A673 (cell line): ENCODE measurements at regions not wholly inside any gene's neighbourhood (a gene's known extent, or its start where the extent isn't known, plus 50 kb on each side); places are given as distances from the start of the nearest gene placed in this dataset.
"Not testable (repeated sequence)": the region's sequence is repeated elsewhere in the genome, so short reads cannot be mapped to it uniquely, and the experiment has no call there.

Source experiments
- BruUV-seq: library from RNA; stranded (reverse); fragments of 400-500 nt; replicated peaks from 2 replicates; lab custom pipeline; 2021; lab: Mats Ljungman, UMichigan
- CTCF ChIA-PET: fragments of 300-600 bp; sonication (Branson Sonifier 250); formaldehyde crosslinking; loops from one replicate; lab custom pipeline; 2022; ENCODE audit warnings: antibody characterized with exemption; lab: Charles Lee
- POLR2A ChIA-PET: fragments of 300-600 bp; sonication (Branson Sonifier 250); formaldehyde crosslinking; loops from one replicate; lab custom pipeline; 2022; ENCODE audit warnings: antibody characterized with exemption; ENCODE audit not compliant: low non-redundant PET; lab: Charles Lee
- DNase-seq: peaks from one replicate; pipeline ENCODE4 v3.0.0-alpha.2; 2015; ENCODE audit warnings: low spot score
- H3K27ac ChIP-seq: fragments of 200-600 bp; sonication (generic); 2 replicates; pipeline ENCODE4 v1.5.1; 2016; ENCODE audit warnings: mixed run types, low read depth, mild to moderate bottlenecking, mixed read lengths, antibody characterized with exemption, low read length; ENCODE audit not compliant: poor library complexity, severe bottlenecking
- H3K27me3 ChIP-seq: fragments of 200-600 bp; sonication (generic); replicated peaks from 2 replicates; pipeline ENCODE4 v1.6.1; 2017; ENCODE audit warnings: mixed run types, low read depth, mild to moderate bottlenecking, mixed read lengths, antibody characterized with exemption, low read length; ENCODE audit not compliant: insufficient read depth, poor library complexity
- H3K36me3 ChIP-seq: fragments of 200-600 bp; sonication (generic); 2 replicates; pipeline ENCODE4 v1.6.1; 2016; ENCODE audit warnings: mixed run types, mild to moderate bottlenecking, mixed read lengths, antibody characterized with exemption, low read length; ENCODE audit not compliant: insufficient read depth, poor library complexity, severe bottlenecking
- H3K4me1 ChIP-seq: fragments of 200-600 bp; sonication (generic); 2 replicates; pipeline ENCODE4 v1.6.1; 2017; ENCODE audit warnings: mixed run types, mild to moderate bottlenecking, mixed read lengths, antibody characterized with exemption, low read length; ENCODE audit not compliant: insufficient read depth, poor library complexity, severe bottlenecking
- H3K4me3 ChIP-seq: fragments of 200-600 bp; sonication (generic); 2 replicates; pipeline ENCODE4 v1.5.1; 2016; ENCODE audit warnings: low read depth, mixed run types, mild to moderate bottlenecking, mixed read lengths, low read length; ENCODE audit not compliant: poor library complexity, severe bottlenecking
- H3K9me3 ChIP-seq: fragments of 200-600 bp; sonication (generic); 2 replicates; pipeline ENCODE4 v1.6.1; 2016; ENCODE audit warnings: mixed run types, low read depth, mild to moderate bottlenecking, mixed read lengths, antibody characterized with exemption, low read length; ENCODE audit not compliant: poor library complexity, severe bottlenecking
- CTCF ChIP-seq: fragments of 300-800, 200-600 bp; sonication (generic); conservative IDR thresholded peaks from 2 replicates; pipeline ENCODE4 v1.5.1; 2017; ENCODE audit warnings: low read depth, mild to moderate bottlenecking, antibody characterized with exemption, low read length, moderate library complexity, mixed read lengths
- EZH2 ChIP-seq: fragments of 200-600 bp; sonication (generic); IDR thresholded peaks from 2 replicates; pipeline ENCODE4 v1.6.1; 2017; ENCODE audit warnings: borderline replicate concordance, low read depth, mild to moderate bottlenecking, mixed read lengths, antibody characterized with exemption, low read length; ENCODE audit not compliant: poor library complexity, severe bottlenecking
- intact Hi-C: fragments of 100-400 bp; cut with micrococcal nuclease; formaldehyde crosslinking; loops from one replicate; pipeline ENCODE4 v1.10.0; 2022; ENCODE audit not compliant: unreplicated experiment

- BruUV-seq, result no TSS peak
- CTCF ChIA-PET, result no interaction called here
- H3K4me1 ChIP-seq, result peaks cover 7% of the 10 kb centered on the region
- POLR2A ChIA-PET, result no interaction called here
- no peaks in the 10 kb centered on the region for H3K27me3 ChIP-seq
- intact Hi-C loops, result no loop called here
- H3K9me3 ChIP-seq, result no peaks in the 10 kb centered on the region
- no peak overlapping the region for H3K4me3 ChIP-seq
- no peak overlapping the region for H3K27ac ChIP-seq
- no peaks in the 10 kb centered on the region for H3K36me3 ChIP-seq
- DNase-seq, result no peak
- TF ChIP-seq CTCF (no peak), EZH2 (no peak)
Observed at GRCh38 chr16:85531516-85531915, 81.6 kb upstream of the GSE1 start.

- Histone ChIP-seq H3K27ac (no peak overlapping the region), H3K4me1 (peaks cover 8% of the 10 kb centered on the region), H3K9me3 (no peaks in the 10 kb centered on the region), H3K36me3 (no peaks in the 10 kb centered on the region), H3K4me3 (no peak overlapping the region), H3K27me3 (no peaks in the 10 kb centered on the region)
- CTCF ChIA-PET, result no interaction called here
- POLR2A ChIA-PET, result no interaction called here
- TF ChIP-seq EZH2, result no peak
- no peak for TF ChIP-seq CTCF
- intact Hi-C loops, result no loop called here
- no peak for DNase-seq
- BruUV-seq, result no TSS peak
Observed at GRCh38 chr16:85532147-85532546, 81.0 kb upstream of the GSE1 start.

DNA sequence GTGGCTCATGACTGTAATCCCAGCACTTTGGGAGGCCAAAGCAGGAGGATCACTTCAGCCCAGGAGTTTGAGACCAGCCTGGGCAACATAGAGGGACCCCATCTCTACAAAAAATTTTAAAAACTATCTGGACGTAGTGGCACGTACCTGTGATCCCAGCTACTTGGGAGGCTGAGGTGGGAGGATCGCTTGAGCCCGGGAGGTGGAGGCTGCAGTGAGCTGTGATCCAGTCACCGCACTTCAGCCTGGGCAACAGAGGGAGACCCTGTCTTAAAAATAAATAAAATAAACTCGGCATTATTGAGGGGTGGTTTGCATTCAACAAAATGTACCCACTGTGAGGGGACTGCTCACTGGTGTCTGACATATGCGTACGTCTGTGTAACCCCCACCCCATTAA lies 79.5 kb upstream of the GSE1 start:
- DNase-seq, H3K36me3 ChIP-seq, POLR2A ChIA-PET, H3K27me3 ChIP-seq, BruUV-seq, CTCF ChIA-PET, H3K9me3 ChIP-seq, intact Hi-C loops, H3K4me3 ChIP-seq, H3K4me1 ChIP-seq, H3K27ac ChIP-seq: not testable (repeated sequence)

DNA sequence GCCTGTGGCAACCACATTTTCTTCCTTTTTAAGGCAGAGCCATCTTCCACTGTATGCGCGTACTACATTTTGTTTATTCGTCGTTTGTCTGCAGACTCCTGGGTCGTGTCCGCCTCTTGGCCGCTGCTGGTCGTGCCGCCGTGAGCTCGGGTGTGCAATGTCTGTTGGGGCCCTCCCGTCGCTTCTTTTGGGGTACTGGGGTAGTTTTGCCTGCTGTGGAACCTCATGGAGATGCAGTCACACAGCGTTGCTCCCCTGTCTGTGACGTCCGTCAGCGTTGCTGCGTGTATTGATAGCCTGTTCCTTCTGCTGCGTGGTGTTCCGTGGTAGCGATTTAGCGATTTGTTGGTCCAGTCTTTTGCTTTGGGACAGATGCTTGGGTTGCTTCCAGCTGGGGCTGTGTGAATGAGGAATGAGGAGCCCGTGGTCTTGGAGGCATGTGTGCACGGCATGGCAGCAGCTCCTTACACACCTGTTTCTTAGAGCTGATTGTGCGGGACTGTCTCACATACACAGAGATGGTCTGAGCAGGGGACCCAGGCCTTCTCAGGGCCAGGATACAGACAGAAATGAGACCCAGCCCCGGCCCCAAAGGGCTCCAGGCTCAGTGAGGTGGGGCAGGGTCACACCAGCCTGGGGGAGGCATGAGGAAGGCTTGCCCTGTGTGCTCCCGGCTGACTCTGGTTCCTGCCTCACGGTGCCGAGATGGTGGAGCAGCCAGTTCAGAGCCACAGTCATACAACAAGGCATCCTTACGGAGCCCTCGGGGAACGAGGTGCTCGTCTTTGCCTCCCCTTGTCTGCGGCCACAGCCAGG lies 78.4 kb upstream of the GSE1 start:
- peaks cover 8% of the 10 kb centered on the region for H3K4me1 ChIP-seq
- no TSS peak for BruUV-seq
- POLR2A ChIA-PET, result no interaction called here
- TF ChIP-seq EZH2 (no peak), CTCF (no peak)
- DNase-seq, result no peak
- no peak overlapping the region for H3K4me3 ChIP-seq
- H3K9me3 ChIP-seq, result peaks cover 7% of the 10 kb centered on the region
- no peak overlapping the region for H3K27ac ChIP-seq
- H3K36me3 ChIP-seq, result no peaks in the 10 kb centered on the region
- CTCF ChIA-PET, result no interaction called here
- no peaks in the 10 kb centered on the region for H3K27me3 ChIP-seq
- intact Hi-C loops, result no loop called here
